ENCODE measurements at regions not wholly inside any gene's neighbourhood (a gene's known extent, or its start where the extent isn't known, plus 50 kb on each side); places are given as distances from the start of the nearest gene placed in this dataset.
"Not testable (repeated sequence)": the region's sequence is repeated elsewhere in the genome, so short reads cannot be mapped to it uniquely, and the experiment has no call there.

DNA sequence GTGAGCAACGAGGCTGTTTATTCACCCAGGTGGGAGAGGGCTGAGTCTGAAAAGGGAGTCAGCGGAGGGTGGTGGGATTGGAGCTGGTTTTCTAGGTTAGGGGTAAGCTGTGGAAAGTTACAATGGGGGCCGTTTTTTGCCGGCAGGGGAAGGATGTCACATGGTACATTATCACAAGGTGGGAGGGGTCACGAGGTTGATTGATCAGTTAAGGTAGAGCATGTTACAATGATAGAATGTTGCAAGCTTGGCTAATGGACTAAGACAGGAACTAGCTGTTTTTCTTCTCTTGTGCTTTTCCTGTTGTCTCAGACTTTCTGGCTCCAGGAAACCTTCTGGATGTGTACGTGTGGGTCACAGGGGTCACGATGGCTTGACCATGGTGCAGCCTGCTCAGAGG, 536.3 kb upstream of the HTR2C start:
- CTCF ChIA-PET: no interaction called here
- H3K36me3 ChIP-seq (ENCODE audit: low read depth, low read length): no peaks in the 10 kb centered on the region
- no peak overlapping the region for H3K9ac ChIP-seq (ENCODE audit: low read length)
- H3K4me1 ChIP-seq (ENCODE audit: insufficient read depth, low read length): no peaks in the 10 kb centered on the region
- ATAC-seq (no peak), DNase-seq (no peak)
- TF ChIP-seq EZH2phosphoT487 (IDR thresholded peaks at IDR 0.05; ENCODE audit: borderline replicate concordance, low read length) (no peak), EZH2 (IDR thresholded peaks at IDR 0.05; ENCODE audit: low read length, unreplicated experiment) (no peak)
- TF ChIP-seq, protein P1, sequence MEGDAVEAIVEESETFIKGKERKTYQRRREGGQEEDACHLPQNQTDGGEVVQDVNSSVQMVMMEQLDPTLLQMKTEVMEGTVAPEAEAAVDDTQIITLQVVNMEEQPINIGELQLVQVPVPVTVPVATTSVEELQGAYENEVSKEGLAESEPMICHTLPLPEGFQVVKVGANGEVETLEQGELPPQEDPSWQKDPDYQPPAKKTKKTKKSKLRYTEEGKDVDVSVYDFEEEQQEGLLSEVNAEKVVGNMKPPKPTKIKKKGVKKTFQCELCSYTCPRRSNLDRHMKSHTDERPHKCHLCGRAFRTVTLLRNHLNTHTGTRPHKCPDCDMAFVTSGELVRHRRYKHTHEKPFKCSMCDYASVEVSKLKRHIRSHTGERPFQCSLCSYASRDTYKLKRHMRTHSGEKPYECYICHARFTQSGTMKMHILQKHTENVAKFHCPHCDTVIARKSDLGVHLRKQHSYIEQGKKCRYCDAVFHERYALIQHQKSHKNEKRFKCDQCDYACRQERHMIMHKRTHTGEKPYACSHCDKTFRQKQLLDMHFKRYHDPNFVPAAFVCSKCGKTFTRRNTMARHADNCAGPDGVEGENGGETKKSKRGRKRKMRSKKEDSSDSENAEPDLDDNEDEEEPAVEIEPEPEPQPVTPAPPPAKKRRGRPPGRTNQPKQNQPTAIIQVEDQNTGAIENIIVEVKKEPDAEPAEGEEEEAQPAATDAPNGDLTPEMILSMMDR (conservative IDR thresholded peaks at IDR 0.05; ENCODE audit: low read depth, low read length): no peak
- H3K4me2 ChIP-seq (ENCODE audit: low read length): no peak overlapping the region
- H3K9me3 ChIP-seq (ENCODE audit: low read length): no peaks in the 10 kb centered on the region
- intact Hi-C loops (cut with micrococcal nuclease): no loop called here
- H3K27me3 ChIP-seq (ENCODE audit: low read length): no peaks in the 10 kb centered on the region
- H3K4me3 ChIP-seq (ENCODE audit: low read length): no peak overlapping the region
- POLR2A ChIA-PET (ENCODE audit: unreplicated experiment): no interaction called here
- H3F3A ChIP-seq (ENCODE audit: low read length, unreplicated experiment): no peaks in the 10 kb centered on the region
- no peaks in the 10 kb centered on the region for H3K9me2 ChIP-seq (replicated peaks; ENCODE audit: low read length)
- H4K20me1 ChIP-seq (ENCODE audit: low read length): no peaks in the 10 kb centered on the region
- no TSS peak for BruUV-seq (replicated peaks)
- no peak overlapping the region for H2AFZ ChIP-seq (ENCODE audit: low read length)
- no peak overlapping the region for H3K27ac ChIP-seq (ENCODE audit: low read length)
- H3K79me2 ChIP-seq (ENCODE audit: low read length): no peaks in the 10 kb centered on the region

DNA sequence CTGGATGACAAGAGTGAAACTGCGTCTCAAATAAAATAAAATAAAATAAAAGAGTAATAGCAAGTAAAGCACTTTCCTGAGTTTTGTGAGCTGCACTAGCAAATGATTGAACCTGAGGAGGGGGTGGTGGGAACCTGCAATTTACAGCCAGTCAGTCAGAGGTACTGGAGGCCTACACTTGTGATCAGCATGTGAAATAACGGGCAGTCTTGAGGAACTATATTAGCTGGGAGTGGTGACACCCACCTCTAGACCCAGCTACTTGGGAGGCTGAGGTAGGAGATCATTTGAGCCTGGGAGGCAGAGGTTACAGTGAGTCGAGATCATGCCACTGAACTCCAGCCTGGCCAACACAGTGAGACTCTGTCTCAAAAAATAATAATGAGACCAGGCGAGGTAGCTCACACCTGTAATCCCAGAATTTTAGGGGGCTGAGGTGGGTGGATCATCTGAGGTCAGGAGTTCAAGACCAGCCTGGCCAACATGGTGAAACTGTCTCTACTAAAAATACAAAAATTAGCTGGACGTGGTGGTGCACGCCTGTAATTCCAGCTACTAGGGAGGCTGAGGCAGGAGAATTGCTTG, 537.1 kb upstream of the HTR2C start:
- intact Hi-C loops (cut with micrococcal nuclease): no loop called here
- TF ChIP-seq EZH2 (IDR thresholded peaks at IDR 0.05; ENCODE audit: low read length, unreplicated experiment): no peak
- TF ChIP-seq, protein P1 (conservative IDR thresholded peaks at IDR 0.05; ENCODE audit: low read depth, low read length): no peak
- TF ChIP-seq EZH2phosphoT487 (IDR thresholded peaks at IDR 0.05; ENCODE audit: borderline replicate concordance, low read length): no peak
- H3F3A ChIP-seq (ENCODE audit: low read length, unreplicated experiment): no peaks in the 10 kb centered on the region
- H3K79me2 ChIP-seq (ENCODE audit: low read length): no peaks in the 10 kb centered on the region
- no peaks in the 10 kb centered on the region for H3K4me1 ChIP-seq (ENCODE audit: insufficient read depth, low read length)
- no peak overlapping the region for H3K27ac ChIP-seq (ENCODE audit: low read length)
- H2AFZ ChIP-seq (ENCODE audit: low read length): no peak overlapping the region
- H3K36me3 ChIP-seq (ENCODE audit: low read depth, low read length): no peaks in the 10 kb centered on the region
- H3K4me3 ChIP-seq (ENCODE audit: low read length): no peak overlapping the region
- no peak overlapping the region for H3K4me2 ChIP-seq (ENCODE audit: low read length)
- no peak for DNase-seq
- BruUV-seq (replicated peaks): no TSS peak
- H3K9me2 ChIP-seq (replicated peaks; ENCODE audit: low read length): no peaks in the 10 kb centered on the region
- H3K27me3 ChIP-seq (ENCODE audit: low read length): no peaks in the 10 kb centered on the region
- H3K9ac ChIP-seq (ENCODE audit: low read length): no peak overlapping the region
- ATAC-seq: no peak
- CTCF ChIA-PET: no interaction called here
- H3K9me3 ChIP-seq (ENCODE audit: low read length): no peaks in the 10 kb centered on the region
- H4K20me1 ChIP-seq (ENCODE audit: low read length): no peaks in the 10 kb centered on the region
- POLR2A ChIA-PET (ENCODE audit: unreplicated experiment): no interaction called here

DNA sequence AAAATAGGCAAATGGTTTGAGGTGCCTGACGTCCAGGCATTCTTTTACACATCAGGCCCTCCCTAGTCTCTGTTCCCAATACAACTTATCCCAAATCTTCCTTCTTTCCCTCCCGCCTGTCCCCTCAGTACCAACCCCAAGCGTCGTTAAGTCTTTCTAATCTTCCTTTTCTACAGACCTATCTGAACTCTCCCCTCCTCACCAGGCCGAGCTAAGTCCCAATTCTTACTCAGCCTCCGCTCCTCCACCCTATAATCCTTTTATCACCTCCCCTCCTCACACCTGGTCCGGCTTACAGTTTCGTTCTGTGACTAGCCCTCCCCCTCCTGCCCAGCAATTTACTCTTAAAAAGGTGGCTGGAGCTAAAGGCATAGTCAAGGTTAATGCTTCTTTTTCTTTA, 542.4 kb upstream of the HTR2C start:
- POLR2A ChIA-PET (ENCODE audit: unreplicated experiment); ATAC-seq: not testable (repeated sequence)

DNA sequence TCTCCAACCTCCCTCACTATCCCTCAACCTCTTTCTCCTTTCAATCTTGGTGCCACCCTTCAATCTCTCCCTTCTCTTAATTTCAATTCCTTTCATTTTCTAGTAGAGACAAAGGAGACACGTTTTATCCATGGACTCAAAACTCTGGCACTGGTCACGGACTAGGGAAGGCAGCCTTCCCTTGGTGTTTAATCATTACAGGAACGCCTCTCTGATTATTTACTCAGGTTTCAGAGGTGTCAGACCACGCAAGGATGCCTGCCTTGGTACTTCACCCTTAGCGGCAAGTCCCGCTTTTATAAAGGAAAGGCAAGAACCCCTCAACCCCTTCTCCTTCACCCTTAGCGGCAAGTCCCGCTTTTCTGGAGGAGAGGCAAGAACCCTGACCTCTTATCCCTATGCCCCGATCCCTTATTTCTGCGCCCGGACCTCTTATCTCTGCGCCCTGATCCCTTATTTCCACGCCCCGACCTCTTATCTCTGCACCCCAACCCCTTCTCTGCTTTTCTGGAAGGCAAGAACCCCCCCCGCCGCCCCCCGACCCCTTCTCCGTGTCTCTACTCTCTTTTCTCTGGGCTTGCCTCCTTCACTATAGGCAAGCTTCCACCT, 543.1 kb upstream of the HTR2C start:
- BruUV-seq (replicated peaks); H3K79me2 ChIP-seq (ENCODE audit: low read length); H3K27me3 ChIP-seq (ENCODE audit: low read length); H3K9me2 ChIP-seq (replicated peaks; ENCODE audit: low read length); H2AFZ ChIP-seq (ENCODE audit: low read length); CTCF ChIA-PET; ATAC-seq; H4K20me1 ChIP-seq (ENCODE audit: low read length); POLR2A ChIA-PET (ENCODE audit: unreplicated experiment); H3K9ac ChIP-seq (ENCODE audit: low read length); H3K4me2 ChIP-seq (ENCODE audit: low read length); H3K36me3 ChIP-seq (ENCODE audit: low read depth, low read length); H3K4me3 ChIP-seq (ENCODE audit: low read length); DNase-seq; H3K27ac ChIP-seq (ENCODE audit: low read length); intact Hi-C loops (cut with micrococcal nuclease); H3K9me3 ChIP-seq (ENCODE audit: low read length); H3F3A ChIP-seq (ENCODE audit: low read length, unreplicated experiment); H3K4me1 ChIP-seq (ENCODE audit: insufficient read depth, low read length): not testable (repeated sequence)

More for the DNA sequence above, 542.4 kb upstream of the HTR2C start:
- CTCF ChIA-PET; H3K27me3 ChIP-seq (ENCODE audit: low read length); intact Hi-C loops (cut with micrococcal nuclease); H3K79me2 ChIP-seq (ENCODE audit: low read length); H3K4me2 ChIP-seq (ENCODE audit: low read length); H3K9me3 ChIP-seq (ENCODE audit: low read length); H3F3A ChIP-seq (ENCODE audit: low read length, unreplicated experiment); H2AFZ ChIP-seq (ENCODE audit: low read length); H3K4me1 ChIP-seq (ENCODE audit: insufficient read depth, low read length); H3K27ac ChIP-seq (ENCODE audit: low read length); H3K9ac ChIP-seq (ENCODE audit: low read length); H3K4me3 ChIP-seq (ENCODE audit: low read length); H3K9me2 ChIP-seq (replicated peaks; ENCODE audit: low read length); H4K20me1 ChIP-seq (ENCODE audit: low read length); BruUV-seq (replicated peaks); DNase-seq; H3K36me3 ChIP-seq (ENCODE audit: low read depth, low read length): not testable (repeated sequence)

DNA sequence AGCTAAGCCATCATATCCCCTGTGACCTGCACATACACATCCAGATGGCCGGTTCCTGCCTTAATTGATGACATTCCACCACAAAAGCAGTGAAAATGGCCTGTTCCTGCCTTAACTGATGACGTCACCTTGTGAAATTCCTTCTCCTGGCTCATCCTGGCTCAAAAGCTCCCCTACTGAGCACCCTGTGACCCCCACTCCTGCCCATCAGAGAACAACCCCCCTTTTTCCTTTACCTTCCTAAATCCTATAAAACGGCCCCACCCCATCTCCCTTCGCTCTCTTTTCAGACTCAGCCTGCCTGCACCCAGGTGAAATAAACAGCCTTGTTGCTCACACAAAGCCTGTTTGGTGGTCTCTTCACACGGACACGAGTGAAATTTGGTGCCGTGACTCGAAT, 543.8 kb upstream of the HTR2C start:
- DNase-seq; H3K9me3 ChIP-seq (ENCODE audit: low read length); H3K9me2 ChIP-seq (replicated peaks; ENCODE audit: low read length); H3K27me3 ChIP-seq (ENCODE audit: low read length); H3F3A ChIP-seq (ENCODE audit: low read length, unreplicated experiment); POLR2A ChIA-PET (ENCODE audit: unreplicated experiment); H3K27ac ChIP-seq (ENCODE audit: low read length); H3K9ac ChIP-seq (ENCODE audit: low read length); H3K79me2 ChIP-seq (ENCODE audit: low read length); H3K36me3 ChIP-seq (ENCODE audit: low read depth, low read length); H3K4me1 ChIP-seq (ENCODE audit: insufficient read depth, low read length); H4K20me1 ChIP-seq (ENCODE audit: low read length); H3K4me2 ChIP-seq (ENCODE audit: low read length); CTCF ChIA-PET; intact Hi-C loops (cut with micrococcal nuclease); ATAC-seq; BruUV-seq (replicated peaks); H3K4me3 ChIP-seq (ENCODE audit: low read length); H2AFZ ChIP-seq (ENCODE audit: low read length): not testable (repeated sequence)
